ENCODE measurements at regions not wholly inside any gene's neighbourhood (a gene's known extent, or its start where the extent isn't known, plus 50 kb on each side); places are given as distances from the start of the nearest gene placed in this dataset.

GRCh38 chr12:126797525-126797924 is 1469.4 kb upstream of the TMEM132C start:
- Histone ChIP-seq H3K36me3 (ENCODE audit: low read length) (no peaks in the 10 kb centered on the region), H3F3A (ENCODE audit: insufficient read depth) (no peaks in the 10 kb centered on the region), H3K4me3 (ENCODE audit: insufficient read depth, low read length, poor library complexity, severe bottlenecking) (no peak overlapping the region), H3K27ac (ENCODE audit: low read depth, low read length) (no peak overlapping the region), H3K27me3 (ENCODE audit: low read length) (no peaks in the 10 kb centered on the region), H4K20me1 (ENCODE audit: low read depth, low read length) (no peaks in the 10 kb centered on the region), H3K9ac (ENCODE audit: low read length) (no peak overlapping the region), H3K9me3 (ENCODE audit: insufficient read depth, low read length) (no peaks in the 10 kb centered on the region), H3K9me2 (replicated peaks; ENCODE audit: insufficient read depth, low read length) (no peaks in the 10 kb centered on the region; the same call in 1 of the 2 replicates), H3K79me2 (ENCODE audit: insufficient read depth, low read length) (no peaks in the 10 kb centered on the region), H3K4me2 (ENCODE audit: low read depth, low read length, poor library complexity, severe bottlenecking) (no peak overlapping the region), H2AFZ (ENCODE audit: low read depth, low read length, severe bottlenecking) (no peak overlapping the region)
- TF ChIP-seq CTCF (IDR thresholded peaks at IDR 0.05; ENCODE audit: insufficient read depth, low read length, poor library complexity, severe bottlenecking) (no peak), EZH2phosphoT487 (conservative IDR thresholded peaks at IDR 0.05; ENCODE audit: low read length) (no peak)

- H2AFZ ChIP-seq (ENCODE audit: low read depth, low read length, severe bottlenecking), result no peak overlapping the region
- H3K9me2 ChIP-seq (replicated peaks; ENCODE audit: insufficient read depth, low read length), result no peaks in the 10 kb centered on the region; the same call in 1 of the 2 replicates
- TF ChIP-seq EZH2phosphoT487 (conservative IDR thresholded peaks at IDR 0.05; ENCODE audit: low read length) (no peak), CTCF (IDR thresholded peaks at IDR 0.05; ENCODE audit: insufficient read depth, low read length, poor library complexity, severe bottlenecking) (no peak)
- H3K9ac ChIP-seq (ENCODE audit: low read length), result no peak overlapping the region
- H3K27ac ChIP-seq (ENCODE audit: low read depth, low read length), result no peak overlapping the region
- no peaks in the 10 kb centered on the region for H3F3A ChIP-seq (ENCODE audit: insufficient read depth)
- H3K9me3 ChIP-seq (ENCODE audit: insufficient read depth, low read length), result no peaks in the 10 kb centered on the region
- no peaks in the 10 kb centered on the region for H4K20me1 ChIP-seq (ENCODE audit: low read depth, low read length)
- H3K4me2 ChIP-seq (ENCODE audit: low read depth, low read length, poor library complexity, severe bottlenecking), result no peak overlapping the region
- no peaks in the 10 kb centered on the region for H3K36me3 ChIP-seq (ENCODE audit: low read length)
- H3K79me2 ChIP-seq (ENCODE audit: insufficient read depth, low read length), result no peaks in the 10 kb centered on the region
- H3K27me3 ChIP-seq (ENCODE audit: low read length), result no peaks in the 10 kb centered on the region
- no peak overlapping the region for H3K4me3 ChIP-seq (ENCODE audit: insufficient read depth, low read length, poor library complexity, severe bottlenecking)
These were observed 1468.5 kb upstream of the TMEM132C start for GRCh38 chr12:126798449-126798848.

GRCh38 chr12:126807312-126807865 is 1459.6 kb upstream of the TMEM132C start:
- Histone ChIP-seq H3K36me3 (ENCODE audit: low read length) (no peaks in the 10 kb centered on the region), H3K4me3 (ENCODE audit: insufficient read depth, low read length, poor library complexity, severe bottlenecking) (no peak overlapping the region), H3K9me2 (replicated peaks; ENCODE audit: insufficient read depth, low read length) (no peaks in the 10 kb centered on the region), H2AFZ (ENCODE audit: low read depth, low read length, severe bottlenecking) (no peak overlapping the region), H3K79me2 (ENCODE audit: insufficient read depth, low read length) (no peaks in the 10 kb centered on the region), H3K4me2 (ENCODE audit: low read depth, low read length, poor library complexity, severe bottlenecking) (no peak overlapping the region), H3K9ac (ENCODE audit: low read length) (no peak overlapping the region), H3F3A (ENCODE audit: insufficient read depth) (no peaks in the 10 kb centered on the region), H4K20me1 (ENCODE audit: low read depth, low read length) (no peaks in the 10 kb centered on the region), H3K9me3 (ENCODE audit: insufficient read depth, low read length) (no peaks in the 10 kb centered on the region), H3K27me3 (ENCODE audit: low read length) (no peaks in the 10 kb centered on the region), H3K27ac (ENCODE audit: low read depth, low read length) (no peak overlapping the region)
- TF ChIP-seq CTCF (IDR thresholded peaks at IDR 0.05; ENCODE audit: insufficient read depth, low read length, poor library complexity, severe bottlenecking) (no peak), EZH2phosphoT487 (conservative IDR thresholded peaks at IDR 0.05; ENCODE audit: low read length) (no peak)
